B cell (primary cell): ENCODE measurements at regions not wholly inside any gene's neighbourhood (a gene's known extent, or its start where the extent isn't known, plus 50 kb on each side); places are given as distances from the start of the nearest gene placed in this dataset.

ENCODE experiments used
- ATAC-seq: fragments of 200-7000 bp; cut with Tn5 transposase; one replicate; pipeline ENCODE4 v1.10.0; 2021; ENCODE audit warnings: low read depth, mild to moderate bottlenecking, moderate number of reproducible peaks, moderate library complexity
- CTCF ChIA-PET: fragments of 350-600 bp; sonication (Branson Sonifier 250); formaldehyde crosslinking; loops from one replicate; lab custom pipeline; 2021; ENCODE audit warnings: antibody characterized with exemption, inconsistent platforms; lab: Charles Lee
- POLR2A ChIA-PET: fragments of 350-600 bp; sonication (Branson Sonifier 250); formaldehyde crosslinking; loops from one replicate; lab custom pipeline; 2021; ENCODE audit warnings: antibody characterized with exemption; lab: Charles Lee
- DNase-seq: peaks from one replicate; pipeline ENCODE4 v3.0.0; 2013
- H2AFZ ChIP-seq: 2 replicates; pipeline ENCODE4 v1.6.1; 2012; ENCODE audit warnings: mild to moderate bottlenecking, low read depth, low read length; ENCODE audit not compliant: insufficient read depth, poor library complexity, severe bottlenecking
- H3K27ac ChIP-seq, 2 donors: 1 replicate in 1 of 2; 2 replicates in 1 of 2; pipeline ENCODE4 v1.5.1; 2012 to 2013; ENCODE audit warnings: low read length in 2 of 2, mild to moderate bottlenecking in 2 of 2, moderate library complexity in 1 of 2
- H3K27me3 ChIP-seq, 4 experiments: fragments of 200-600 bp in 1 of 4; sonication (generic) in 1 of 4; replicated peaks in 1 of 4; 1 replicate in 2 of 4; 2 replicates in 2 of 4; pipeline versions ENCODE4 v1.6.1 to v1.7.0; 2013 to 2016; ENCODE audit warnings: low read length in 3 of 4, mild to moderate bottlenecking in 2 of 4, mixed read lengths in 1 of 4, moderate library complexity in 1 of 4; ENCODE audit not compliant: insufficient read depth in 4 of 4, control insufficient read depth in 3 of 4; ENCODE audit errors: control extremely low read depth in 1 of 4
- H3K36me3 ChIP-seq, 2 experiments: replicated peaks in 1 of 2; 1 replicate in 1 of 2; 2 replicates in 1 of 2; pipeline versions ENCODE4 v1.6.1 to v1.7.1; 2013; ENCODE audit warnings: low read length in 1 of 2; ENCODE audit not compliant: insufficient read depth in 2 of 2, control insufficient read depth in 1 of 2; ENCODE audit errors: control extremely low read depth in 1 of 2, extremely low read depth in 1 of 2
- H3K4me1 ChIP-seq, 2 donors: fragments of 200-600 bp in 1 of 2; sonication (generic) in 1 of 2; 1 replicate in 1 of 2; 2 replicates in 1 of 2; pipeline versions ENCODE4 v1.5.1 to v1.6.1; 2013 to 2017; ENCODE audit warnings: low read length in 2 of 2; ENCODE audit not compliant: control insufficient read depth in 2 of 2, insufficient read depth in 2 of 2
- H3K4me2 ChIP-seq: replicated peaks from 2 replicates; pipeline ENCODE3; 2012; ENCODE audit warnings: mild to moderate bottlenecking, low read depth, low read length; ENCODE audit not compliant: poor library complexity, severe bottlenecking
- H3K4me3 ChIP-seq, 5 experiments: fragments of 200-600 bp in 1 of 5; sonication (generic) in 1 of 5; 1 replicate in 3 of 5; 2 replicates in 2 of 5; pipeline versions ENCODE4 v1.5.1 to v1.7.0; 2011 to 2016; ENCODE audit warnings: low read length in 4 of 5, mild to moderate bottlenecking in 4 of 5, low read depth in 2 of 5, control low read depth in 1 of 5, moderate library complexity in 1 of 5; ENCODE audit not compliant: insufficient read depth in 1 of 5; ENCODE audit errors: control extremely low read depth in 1 of 5, extremely low read depth in 1 of 5
- H3K79me2 ChIP-seq: fragments of 200-600 bp; sonication (generic); one replicate; pipeline ENCODE4 v1.6.0; 2016; ENCODE audit warnings: low read length; ENCODE audit not compliant: control insufficient read depth, insufficient read depth
- H3K9ac ChIP-seq: fragments of 200-600 bp; sonication (generic); 2 replicates; pipeline ENCODE4 v1.6.1; 2017; ENCODE audit warnings: mild to moderate bottlenecking, low read length, moderate library complexity
- H3K9me3 ChIP-seq, 3 donors: one replicate each; pipeline versions ENCODE4 v1.6.1 to v1.7.1; 2013; ENCODE audit warnings: low read length in 2 of 3; ENCODE audit not compliant: control insufficient read depth in 2 of 3, insufficient read depth in 1 of 3; ENCODE audit errors: control extremely low read depth in 1 of 3
- H4K20me1 ChIP-seq: 2 replicates; pipeline ENCODE4 v1.6.0; 2012; ENCODE audit warnings: mild to moderate bottlenecking, low read length; ENCODE audit not compliant: insufficient read depth, control insufficient read depth, poor library complexity, severe bottlenecking
- H3K27ac Mint-ChIP-seq: one replicate; pipeline ENCODE4 v1.8.0; 2021; ENCODE audit warnings: mixed read lengths
- H3K27me3 Mint-ChIP-seq: one replicate; pipeline ENCODE4 v1.8.0; 2021; ENCODE audit warnings: mixed read lengths
- H3K4me1 Mint-ChIP-seq: one replicate; pipeline ENCODE4 v1.8.0; 2021; ENCODE audit warnings: mixed read lengths
- H3K4me3 Mint-ChIP-seq: one replicate; pipeline ENCODE4 v1.8.0; 2021; ENCODE audit warnings: mixed read lengths
- H3K9me3 Mint-ChIP-seq: one replicate; pipeline ENCODE4 v1.8.0; 2022; ENCODE audit warnings: mixed read lengths; ENCODE audit not compliant: insufficient read depth
- CTCF ChIP-seq: fragments of 200-600 bp; IDR thresholded peaks from one replicate; pipeline ENCODE4 v1.8.0; 2022; ENCODE audit warnings: antibody characterized with exemption, mild to moderate bottlenecking
- EZH2 ChIP-seq: IDR thresholded peaks from 2 replicates; pipeline ENCODE4 v1.6.1; 2012; ENCODE audit warnings: borderline replicate concordance, low read depth, mild to moderate bottlenecking, moderate library complexity, low read length; ENCODE audit not compliant: insufficient read depth, poor library complexity, severe bottlenecking
- WGBS: methylation state at CpG from one replicate; pipeline ENCODE4 v1.1.5; 2013; ENCODE audit warnings: missing lambda C conversion rate; ENCODE audit not compliant: insufficient coverage; 5-methylcytosine and 5-hydroxymethylcytosine counted together
- intact Hi-C: fragments of 100-400 bp; cut with micrococcal nuclease; formaldehyde crosslinking; loops from one replicate; pipeline ENCODE4 v1.10.0; 2022

GRCh38 chr3:7960601-7961000 is 541.0 kb upstream of the LMCD1 start:
- no peak for DNase-seq
- 62% methylated on average over 4 of the region's 4 CpGs for WGBS
- no peak overlapping the region for H3K27ac Mint-ChIP-seq
- Histone ChIP-seq H3K4me2 (no peak overlapping the region), H3K79me2 (no peaks in the 10 kb centered on the region), H3K4me3 (no peak overlapping the region), H3K27ac (no peak overlapping the region), H3K4me1 (no peaks in the 10 kb centered on the region), H3K27me3 (no peaks in the 10 kb centered on the region), H2AFZ (no peak overlapping the region), H4K20me1 (no peaks in the 10 kb centered on the region), H3K36me3 (no peaks in the 10 kb centered on the region), H3K9ac (no peak overlapping the region), H3K9me3 (no peaks in the 10 kb centered on the region)
- ATAC-seq: no peak
- no peak overlapping the region for H3K4me3 Mint-ChIP-seq
- ChIA-PET POLR2A (no interaction called here), CTCF (no interaction called here)
- no peak for TF ChIP-seq EZH2
- TF ChIP-seq CTCF: no peak
- intact Hi-C loops: no loop called here
- no peaks in the 10 kb centered on the region for H3K4me1 Mint-ChIP-seq
- peaks cover 10% of the 10 kb centered on the region for H3K9me3 Mint-ChIP-seq
- H3K27me3 Mint-ChIP-seq: no peaks in the 10 kb centered on the region

- H3K9me3 Mint-ChIP-seq: peaks cover 7% of the 10 kb centered on the region
- Histone ChIP-seq H3K4me3 (no peak overlapping the region), H3K27ac (no peak overlapping the region), H3K36me3 (no peaks in the 10 kb centered on the region), H3K9ac (no peak overlapping the region), H3K9me3 (no peaks in the 10 kb centered on the region), H3K79me2 (no peaks in the 10 kb centered on the region), H3K4me1 (no peaks in the 10 kb centered on the region), H3K27me3 (no peaks in the 10 kb centered on the region), H4K20me1 (no peaks in the 10 kb centered on the region), H3K4me2 (no peak overlapping the region), H2AFZ (no peak overlapping the region)
- H3K4me3 Mint-ChIP-seq: no peak overlapping the region
- ChIA-PET CTCF (no interaction called here), POLR2A (no interaction called here)
- H3K4me1 Mint-ChIP-seq: no peaks in the 10 kb centered on the region
- no peak overlapping the region for H3K27ac Mint-ChIP-seq
- no peak for ATAC-seq
- H3K27me3 Mint-ChIP-seq: no peaks in the 10 kb centered on the region
- no peak for TF ChIP-seq CTCF
- no peak for TF ChIP-seq EZH2
- intact Hi-C loops: no loop called here
- no peak for DNase-seq
- 100% methylated on average over 1 of the region's 3 CpGs for WGBS
Observed at GRCh38 chr3:7962301-7962700, 539.3 kb upstream of the LMCD1 start.
